DND-41 (cell line): ENCODE measurements at regions not wholly inside any gene's neighbourhood (a gene's known extent, or its start where the extent isn't known, plus 50 kb on each side); places are given as distances from the start of the nearest gene placed in this dataset.

Experiments
- ATAC-seq: fragments of 200-7000 bp; cut with Tn5 transposase; 3 replicates; pipeline ENCODE4 v1.9.1; 2021; ENCODE audit warnings: low read depth; ENCODE audit not compliant: insufficient read depth
- DNase-seq: peaks from one replicate; pipeline ENCODE4 v3.0.0-alpha.2; 2020
- H2AFZ ChIP-seq: 2 replicates; pipeline ENCODE4 v1.6.0; 2012; ENCODE audit warnings: low read depth, low read length
- H3K27ac ChIP-seq: 2 replicates; pipeline ENCODE4 v1.5.1; 2012; ENCODE audit warnings: low read length, inconsistent platforms
- H3K27me3 ChIP-seq: fragments of 200-600 bp; sonication (generic); 2 replicates; pipeline ENCODE4 v1.6.0; 2012; ENCODE audit warnings: low read length, mild to moderate bottlenecking, inconsistent platforms; ENCODE audit not compliant: insufficient read depth, poor library complexity
- H3K36me3 ChIP-seq: 2 replicates; pipeline ENCODE4 v1.5.1; 2012; ENCODE audit warnings: low read length, inconsistent platforms; ENCODE audit not compliant: insufficient read depth
- H3K4me1 ChIP-seq: 2 replicates; pipeline ENCODE4 v1.5.1; 2012; ENCODE audit warnings: mild to moderate bottlenecking, low read length; ENCODE audit not compliant: insufficient read depth
- H3K4me2 ChIP-seq: 2 replicates; pipeline ENCODE4 v1.6.0; 2012; ENCODE audit warnings: mild to moderate bottlenecking, moderate library complexity, low read length, inconsistent platforms; ENCODE audit not compliant: insufficient read depth
- H3K4me3 ChIP-seq, 2 experiments: fragments of 200-600 bp in 1 of 2; shearing (Covaris generic) in 1 of 2; 2 replicates each; pipeline ENCODE4 v1.5.1; 2012 to 2016; ENCODE audit warnings: inconsistent platforms in 2 of 2, low read length in 2 of 2, mild to moderate bottlenecking in 2 of 2, low read depth in 1 of 2, moderate library complexity in 1 of 2
- H3K79me2 ChIP-seq: 2 replicates; pipeline ENCODE4 v1.6.0; 2012; ENCODE audit warnings: low read length, inconsistent platforms; ENCODE audit not compliant: insufficient read depth
- H3K9ac ChIP-seq: 2 replicates; pipeline ENCODE4 v1.6.0; 2012; ENCODE audit warnings: low read depth, mild to moderate bottlenecking, inconsistent platforms, low read length, moderate library complexity
- H3K9me3 ChIP-seq: 2 replicates; pipeline ENCODE4 v1.5.1; 2012; ENCODE audit warnings: low read length, moderate library complexity, mild to moderate bottlenecking, inconsistent platforms; ENCODE audit not compliant: insufficient read depth, severe bottlenecking
- H4K20me1 ChIP-seq: 2 replicates; pipeline ENCODE4 v1.6.0; 2012; ENCODE audit warnings: low read length; ENCODE audit not compliant: insufficient read depth
- CTCF ChIP-seq: IDR thresholded peaks from 2 replicates; pipeline ENCODE4 v1.5.1; 2012; ENCODE audit warnings: borderline replicate concordance, low read length, moderate library complexity, mild to moderate bottlenecking; ENCODE audit not compliant: poor library complexity, severe bottlenecking; ENCODE audit errors: extremely low read depth
- EZH2 ChIP-seq: IDR thresholded peaks from 3 replicates; pipeline ENCODE4 v1.6.1; 2012; ENCODE audit warnings: borderline replicate concordance, low read depth, mild to moderate bottlenecking, moderate library complexity, low read length, inconsistent platforms; ENCODE audit not compliant: severe bottlenecking

GRCh38 chr16:79814124-79814523 is 213.6 kb upstream of the MAF start:
- H3K4me1 ChIP-seq, result no peaks in the 10 kb centered on the region
- no peaks in the 10 kb centered on the region for H3K9me3 ChIP-seq
- ATAC-seq (no peak), DNase-seq (no peak)
- no peak overlapping the region for H3K27ac ChIP-seq
- no peak overlapping the region for H3K4me3 ChIP-seq
- H3K36me3 ChIP-seq, result no peaks in the 10 kb centered on the region
- no peak overlapping the region for H3K9ac ChIP-seq
- no peak for TF ChIP-seq EZH2
- TF ChIP-seq CTCF, result no peak
- no peak overlapping the region for H3K4me2 ChIP-seq
- no peaks in the 10 kb centered on the region for H3K79me2 ChIP-seq
- no peaks in the 10 kb centered on the region for H4K20me1 ChIP-seq
- no peak overlapping the region for H2AFZ ChIP-seq
- H3K27me3 ChIP-seq, result no peaks in the 10 kb centered on the region

GRCh38 chr16:79811541-79811940 is 211.0 kb upstream of the MAF start:
- Histone ChIP-seq H3K27me3 (no peaks in the 10 kb centered on the region), H3K4me1 (no peaks in the 10 kb centered on the region), H3K79me2 (no peaks in the 10 kb centered on the region), H3K9me3 (peaks cover 8% of the 10 kb centered on the region), H3K27ac (no peak overlapping the region), H3K36me3 (no peaks in the 10 kb centered on the region), H3K9ac (no peak overlapping the region), H3K4me2 (no peak overlapping the region), H3K4me3 (no peak overlapping the region), H4K20me1 (no peaks in the 10 kb centered on the region), H2AFZ (no peak overlapping the region)
- ATAC-seq, result no peak
- DNase-seq, result no peak
- TF ChIP-seq CTCF (no peak), EZH2 (no peak)

DNA sequence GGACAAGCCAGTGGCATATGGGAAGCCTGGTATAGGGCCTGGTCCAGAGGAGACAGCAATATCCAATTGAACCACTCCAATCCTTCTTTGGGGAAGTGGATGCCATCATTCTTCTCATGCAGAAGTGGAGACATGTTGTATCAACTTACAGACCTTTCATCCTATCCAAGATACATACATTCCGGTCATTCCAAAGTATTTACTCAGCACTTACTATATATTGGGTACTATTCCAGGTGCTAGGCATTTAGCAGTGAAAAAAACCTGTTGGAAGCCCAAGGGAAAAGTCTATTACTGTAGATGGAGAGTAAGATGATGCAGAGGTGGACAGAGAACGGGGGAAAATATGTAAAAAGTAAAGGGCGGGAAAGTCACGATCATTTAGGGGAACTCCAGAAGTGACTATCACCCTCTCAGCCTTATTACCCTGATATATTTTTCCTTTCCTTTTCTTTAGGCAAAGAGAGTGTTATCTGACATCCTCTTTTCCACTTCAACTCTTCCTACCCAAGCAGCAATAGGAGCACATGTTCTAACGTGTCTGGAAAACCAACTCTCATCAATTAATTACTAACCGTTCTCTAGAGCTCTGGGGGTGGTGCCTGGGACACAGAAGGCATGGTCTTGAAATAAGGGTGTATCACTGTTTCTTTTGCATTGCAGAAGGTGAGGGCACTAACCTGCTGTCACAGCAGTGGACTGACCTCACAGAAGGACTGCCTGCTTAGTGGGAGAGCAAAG is 210.1 kb upstream of the MAF start:
- H3K9ac ChIP-seq, result no peak overlapping the region
- ATAC-seq (no peak), DNase-seq (no peak)
- H3K36me3 ChIP-seq, result no peaks in the 10 kb centered on the region
- no peak for TF ChIP-seq EZH2
- no peak for TF ChIP-seq CTCF
- H2AFZ ChIP-seq, result no peak overlapping the region
- no peaks in the 10 kb centered on the region for H4K20me1 ChIP-seq
- peaks cover 8% of the 10 kb centered on the region for H3K9me3 ChIP-seq
- no peak overlapping the region for H3K4me3 ChIP-seq
- no peak overlapping the region for H3K4me2 ChIP-seq
- no peak overlapping the region for H3K27ac ChIP-seq
- no peaks in the 10 kb centered on the region for H3K4me1 ChIP-seq
- H3K79me2 ChIP-seq, result no peaks in the 10 kb centered on the region
- no peaks in the 10 kb centered on the region for H3K27me3 ChIP-seq

DNA sequence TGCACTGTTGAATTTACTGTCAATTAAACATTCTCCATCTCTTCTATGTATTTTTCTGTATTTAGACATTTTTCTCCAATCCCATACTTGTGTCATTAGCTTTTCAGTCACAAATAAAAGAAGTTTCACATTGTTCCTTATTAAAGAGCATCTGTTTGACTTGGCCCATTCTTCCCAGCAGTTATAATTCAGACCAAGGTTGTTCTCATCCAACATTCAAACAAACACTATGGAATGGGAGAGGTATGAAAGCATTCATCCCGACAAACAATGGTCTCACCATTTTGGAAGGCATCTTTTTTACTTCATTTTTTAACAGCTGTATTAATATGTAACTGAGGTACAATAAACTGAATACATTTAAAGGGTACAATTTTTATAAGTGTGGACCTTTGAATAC is 208.8 kb upstream of the MAF start:
- H3K27me3 ChIP-seq, result no peaks in the 10 kb centered on the region
- H4K20me1 ChIP-seq, result no peaks in the 10 kb centered on the region
- no peak overlapping the region for H3K4me3 ChIP-seq
- H3K79me2 ChIP-seq, result no peaks in the 10 kb centered on the region
- H2AFZ ChIP-seq, result no peak overlapping the region
- DNase-seq, result no peak
- TF ChIP-seq EZH2 (no peak), CTCF (no peak)
- H3K27ac ChIP-seq, result no peak overlapping the region
- H3K36me3 ChIP-seq, result no peaks in the 10 kb centered on the region
- H3K9ac ChIP-seq, result no peak overlapping the region
- no peak for ATAC-seq
- H3K9me3 ChIP-seq, result peaks cover 8% of the 10 kb centered on the region
- no peak overlapping the region for H3K4me2 ChIP-seq
- no peaks in the 10 kb centered on the region for H3K4me1 ChIP-seq
